Keratinocyte (primary cell): ENCODE measurements at regions not wholly inside any gene's neighbourhood (a gene's known extent, or its start where the extent isn't known, plus 50 kb on each side); places are given as distances from the start of the nearest gene placed in this dataset.

ENCODE experiments used
- EZH2 ChIP-seq: IDR thresholded peaks from one replicate; pipeline ENCODE4 v1.6.1; 2012; ENCODE audit warnings: inconsistent platforms, mild to moderate bottlenecking, low read length, moderate library complexity
- TF ChIP-seq, protein P1 (sequence below), 3 experiments: IDR thresholded peaks in 1 of 3; conservative IDR thresholded peaks in 1 of 3; optimal IDR thresholded peaks in 1 of 3; 2 replicates in 2 of 3; 3 replicates in 1 of 3; pipeline versions ENCODE3 to v1.5.1; 2011; ENCODE audit warnings: low read length in 3 of 3, mild to moderate bottlenecking in 3 of 3, moderate library complexity in 2 of 3, control low read depth in 1 of 3, inconsistent platforms in 1 of 3; ENCODE audit not compliant: insufficient read depth in 2 of 3; ENCODE audit errors: extremely low read depth in 1 of 3

DNA sequence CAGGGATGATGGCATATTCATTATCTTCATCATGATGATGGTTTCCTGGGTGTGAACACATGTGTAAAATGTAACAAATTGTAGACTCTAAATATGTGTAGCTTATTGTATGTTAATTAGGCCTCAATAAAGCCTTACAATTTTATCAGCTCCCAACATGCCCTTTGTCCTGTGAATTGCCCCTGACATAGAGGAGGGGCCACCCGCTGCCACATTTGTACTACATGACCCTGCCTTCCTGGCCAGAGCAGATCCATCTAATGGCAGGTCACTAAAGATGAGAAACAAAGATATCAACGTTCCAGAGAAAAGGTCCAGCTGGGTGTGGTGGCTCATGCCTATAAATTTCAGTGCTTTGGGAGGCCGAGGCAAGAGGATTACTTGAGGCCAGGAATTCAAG lies 117.2 kb downstream of the CAAP1 start:
- TF ChIP-seq, protein P1, sequence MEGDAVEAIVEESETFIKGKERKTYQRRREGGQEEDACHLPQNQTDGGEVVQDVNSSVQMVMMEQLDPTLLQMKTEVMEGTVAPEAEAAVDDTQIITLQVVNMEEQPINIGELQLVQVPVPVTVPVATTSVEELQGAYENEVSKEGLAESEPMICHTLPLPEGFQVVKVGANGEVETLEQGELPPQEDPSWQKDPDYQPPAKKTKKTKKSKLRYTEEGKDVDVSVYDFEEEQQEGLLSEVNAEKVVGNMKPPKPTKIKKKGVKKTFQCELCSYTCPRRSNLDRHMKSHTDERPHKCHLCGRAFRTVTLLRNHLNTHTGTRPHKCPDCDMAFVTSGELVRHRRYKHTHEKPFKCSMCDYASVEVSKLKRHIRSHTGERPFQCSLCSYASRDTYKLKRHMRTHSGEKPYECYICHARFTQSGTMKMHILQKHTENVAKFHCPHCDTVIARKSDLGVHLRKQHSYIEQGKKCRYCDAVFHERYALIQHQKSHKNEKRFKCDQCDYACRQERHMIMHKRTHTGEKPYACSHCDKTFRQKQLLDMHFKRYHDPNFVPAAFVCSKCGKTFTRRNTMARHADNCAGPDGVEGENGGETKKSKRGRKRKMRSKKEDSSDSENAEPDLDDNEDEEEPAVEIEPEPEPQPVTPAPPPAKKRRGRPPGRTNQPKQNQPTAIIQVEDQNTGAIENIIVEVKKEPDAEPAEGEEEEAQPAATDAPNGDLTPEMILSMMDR (optimal IDR thresholded peaks at IDR 0.05 in 1 of 3, IDR thresholded peaks at IDR 0.05 in 1 of 3, conservative IDR thresholded peaks at IDR 0.05 in 1 of 3; ENCODE audit: extremely low read depth in 1 of 3, insufficient read depth in 2 of 3, low read length in 3 of 3), result no peak
- TF ChIP-seq EZH2, result no peak
